SH-SY5Y (cell line): ENCODE measurements at regions not wholly inside any gene's neighbourhood (a gene's known extent, or its start where the extent isn't known, plus 50 kb on each side); places are given as distances from the start of the nearest gene placed in this dataset.

Source experiments
- GATA2 ChIP-seq: IDR thresholded peaks from 2 replicates; pipeline ENCODE4 v1.6.1; 2011; ENCODE audit warnings: mild to moderate bottlenecking, low read depth, low read length
- GATA3 ChIP-seq: IDR thresholded peaks from 2 replicates; pipeline ENCODE4 v1.6.1; 2011; ENCODE audit warnings: low read depth, mild to moderate bottlenecking, low read length, moderate library complexity

GRCh38 chr12:71219224-71219623, 61.4 kb upstream of the TSPAN8 start:
- TF ChIP-seq GATA2 (no peak; the same call in 1 of the 2 replicates), GATA3 (0 out of 2 replicates have a peak, but pooled peaks have one; percentile 48)

GRCh38 chr12:71218616-71219015, 60.8 kb upstream of the TSPAN8 start:
- TF ChIP-seq GATA3 (no peak), GATA2 (no peak)

GRCh38 chr12:71216725-71217579, 59.2 kb upstream of the TSPAN8 start:
- no peak for TF ChIP-seq GATA3
- TF ChIP-seq GATA2 = no peak

- TF ChIP-seq GATA2 (no peak), GATA3 (no peak)
Measured at GRCh38 chr12:71214511-71215285, 56.9 kb upstream of the TSPAN8 start.

GRCh38 chr12:71208053-71208685, 50.4 kb upstream of the TSPAN8 start:
- TF ChIP-seq GATA2 = no peak
- TF ChIP-seq GATA3 = no peak
